Adrenal gland (tissue), 9 donors: ENCODE measurements at regions not wholly inside any gene's neighbourhood (a gene's known extent, or its start where the extent isn't known, plus 50 kb on each side); places are given as distances from the start of the nearest gene placed in this dataset.

Source experiments
- DNase-seq, 7 donors: peaks; one replicate each; pipeline ENCODE4 v3.0.0-alpha.2; 2019 to 2020
- H3K27ac ChIP-seq, 5 donors: fragments of 200-600 bp; sonication (generic) in 4 of 5; 1 replicate in 3 of 5; 2 replicates in 2 of 5; pipeline versions ENCODE4 v1.5.1 to v1.8.0; 2016 to 2020; ENCODE audit warnings: mild to moderate bottlenecking in 1 of 5
- H3K27me3 ChIP-seq: fragments of 200-600 bp; 2 replicates; pipeline ENCODE4 v1.8.0; 2021
- H3K36me3 ChIP-seq, 2 donors: fragments of 200-600 bp; replicated peaks in 1 of 2; 1 replicate in 1 of 2; 2 replicates in 1 of 2; pipeline versions ENCODE4 v1.5.1 to v1.8.0; 2018 to 2022
- H3K4me1 ChIP-seq, 2 donors: fragments of 200-600 bp; replicated peaks in 1 of 2; 1 replicate in 1 of 2; 2 replicates in 1 of 2; pipeline versions ENCODE4 v1.5.1 to v1.8.0; 2018 to 2021
- H3K4me3 ChIP-seq, 4 donors: fragments of 200-600 bp; sonication (generic) in 3 of 4; one replicate each; pipeline ENCODE4 v1.5.1; 2016 to 2018
- H3K9me3 ChIP-seq, 3 donors: fragments of 200-600 bp; sonication (generic) in 1 of 3; replicated peaks in 1 of 3; 1 replicate in 2 of 3; 2 replicates in 1 of 3; pipeline versions ENCODE4 v1.5.1 to v1.8.0; 2016 to 2021
- CTCF ChIP-seq, 6 experiments: fragments of 450-650 bp in 4 of 6; fragments of 200-600 bp in 2 of 6; sonication (generic) in 1 of 6; IDR thresholded peaks; 1 replicate in 5 of 6; 2 replicates in 1 of 6; pipeline versions ENCODE4 v1.5.1 to v1.8.0; 2016 to 2021; ENCODE audit warnings: antibody characterized with exemption in 6 of 6, mild to moderate bottlenecking in 2 of 6, moderate library complexity in 1 of 6
- POLR2A ChIP-seq, 2 donors: fragments of 450-650 bp; IDR thresholded peaks; one replicate each; pipeline ENCODE4 v1.6.1; 2017; ENCODE audit warnings: antibody characterized with exemption in 2 of 2, mild to moderate bottlenecking in 2 of 2, moderate library complexity in 1 of 2
- WGBS, 4 donors: extraction: QIAGEN DNeasy Blood & Tissue Kit in 2 of 4; methylation state at CpG; one replicate each; pipeline versions ENCODE4 v1.1.5 to v1.1.7; 2013 to 2017; 5-methylcytosine and 5-hydroxymethylcytosine counted together
- intact Hi-C, 2 donors: fragments of 100-400 bp; cut with DNase I; formaldehyde crosslinking; loops; one replicate each; pipeline versions ENCODE4 v1.14.1 to v1.15.0; 2022 to 2023
- donor health status: healthy with polysubstance abuse.
- donor health status: Bipolar disorder and iron deficiency.
- donor health status: DM: yes; HTN: yes; CAD: no.
- donor health status: DM: no; HTN: no; CAD: no.
- donor health status: DM: no; HTN: no; CAD: no.

GRCh38 chr2:60105906-60106305 lies 447.5 kb downstream of the BCL11A start:
- DNase-seq, result no peak
- H3K36me3 ChIP-seq, result no peaks in the 10 kb centered on the region
- H3K9me3 ChIP-seq, result no peaks in the 10 kb centered on the region
- TF ChIP-seq POLR2A (IDR thresholded peaks at IDR 0.05) (no peak), CTCF (IDR thresholded peaks at IDR 0.05) (no peak)
- 73 to 88% (median 84%) methylated on average over 7 of the region's 7 CpGs for WGBS, 4 donors
- no peak overlapping the region for H3K4me3 ChIP-seq
- no peak overlapping the region for H3K27ac ChIP-seq
- intact Hi-C loops, result no loop called here
- no peaks in the 10 kb centered on the region for H3K27me3 ChIP-seq
- H3K4me1 ChIP-seq, result no peaks in the 10 kb centered on the region

GRCh38 chr2:60104514-60105505 lies 448.6 kb downstream of the BCL11A start:
- DNase-seq, result no peak
- Histone ChIP-seq H3K4me3 (no peak overlapping the region), H3K36me3 (no peaks in the 10 kb centered on the region), H3K27ac (no peak overlapping the region), H3K4me1 (no peaks in the 10 kb centered on the region), H3K9me3 (no peaks in the 10 kb centered on the region), H3K27me3 (no peaks in the 10 kb centered on the region)
- 77 to 85% (median 80%) methylated on average over 10 of the region's 10 CpGs for WGBS, 4 donors
- intact Hi-C loops, result no loop called here
- TF ChIP-seq CTCF (IDR thresholded peaks at IDR 0.05) (no peak), POLR2A (IDR thresholded peaks at IDR 0.05) (no peak)

- no peak overlapping the region for H3K4me3 ChIP-seq
- intact Hi-C loops, result no loop called here
- 66 to 82% (median 72%) methylated on average over 7 to 11 of the region's 11 CpGs for WGBS, 4 donors
- no peaks in the 10 kb centered on the region for H3K36me3 ChIP-seq
- H3K27me3 ChIP-seq, result no peaks in the 10 kb centered on the region
- H3K9me3 ChIP-seq, result no peaks in the 10 kb centered on the region
- no peak for TF ChIP-seq POLR2A (IDR thresholded peaks at IDR 0.05)
- TF ChIP-seq CTCF (IDR thresholded peaks at IDR 0.05), result no peak
- no peaks in the 10 kb centered on the region for H3K4me1 ChIP-seq
- DNase-seq, result no peak
- H3K27ac ChIP-seq, result no peak overlapping the region
Measured at GRCh38 chr2:60100034-60100433, 453.4 kb downstream of the BCL11A start.

GRCh38 chr2:60098996-60099395 lies 454.5 kb downstream of the BCL11A start:
- Histone ChIP-seq H3K4me1 (no peaks in the 10 kb centered on the region), H3K27ac (no peak overlapping the region), H3K9me3 (no peaks in the 10 kb centered on the region), H3K27me3 (no peaks in the 10 kb centered on the region), H3K36me3 (no peaks in the 10 kb centered on the region), H3K4me3 (no peak overlapping the region)
- TF ChIP-seq POLR2A (IDR thresholded peaks at IDR 0.05), result no peak
- no peak for TF ChIP-seq CTCF (IDR thresholded peaks at IDR 0.05)
- WGBS, 4 donors, result 68 to 78% (median 73%) methylated on average over 3 of the region's 3 CpGs
- DNase-seq, result no peak
- intact Hi-C loops, result no loop called here
